ENCODE measurements at regions not wholly inside any gene's neighbourhood (a gene's known extent, or its start where the extent isn't known, plus 50 kb on each side); places are given as distances from the start of the nearest gene placed in this dataset.

- TF ChIP-seq, protein P1, sequence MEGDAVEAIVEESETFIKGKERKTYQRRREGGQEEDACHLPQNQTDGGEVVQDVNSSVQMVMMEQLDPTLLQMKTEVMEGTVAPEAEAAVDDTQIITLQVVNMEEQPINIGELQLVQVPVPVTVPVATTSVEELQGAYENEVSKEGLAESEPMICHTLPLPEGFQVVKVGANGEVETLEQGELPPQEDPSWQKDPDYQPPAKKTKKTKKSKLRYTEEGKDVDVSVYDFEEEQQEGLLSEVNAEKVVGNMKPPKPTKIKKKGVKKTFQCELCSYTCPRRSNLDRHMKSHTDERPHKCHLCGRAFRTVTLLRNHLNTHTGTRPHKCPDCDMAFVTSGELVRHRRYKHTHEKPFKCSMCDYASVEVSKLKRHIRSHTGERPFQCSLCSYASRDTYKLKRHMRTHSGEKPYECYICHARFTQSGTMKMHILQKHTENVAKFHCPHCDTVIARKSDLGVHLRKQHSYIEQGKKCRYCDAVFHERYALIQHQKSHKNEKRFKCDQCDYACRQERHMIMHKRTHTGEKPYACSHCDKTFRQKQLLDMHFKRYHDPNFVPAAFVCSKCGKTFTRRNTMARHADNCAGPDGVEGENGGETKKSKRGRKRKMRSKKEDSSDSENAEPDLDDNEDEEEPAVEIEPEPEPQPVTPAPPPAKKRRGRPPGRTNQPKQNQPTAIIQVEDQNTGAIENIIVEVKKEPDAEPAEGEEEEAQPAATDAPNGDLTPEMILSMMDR (IDR thresholded peaks at IDR 0.05; ENCODE audit: low read depth, low read length, missing control alignments), result no peak
- no peak for DNase-seq (ENCODE audit: low read depth)
- in situ Hi-C loops (cut with HindIII; ENCODE audit: low sequenced_read_pairs), result no loop called here
- H3K4me3 ChIP-seq (ENCODE audit: low read depth, low read length), result no peak overlapping the region
Measured at GRCh38 chrX:124506066-124506465, 159.7 kb downstream of the SH2D1A start.

DNA sequence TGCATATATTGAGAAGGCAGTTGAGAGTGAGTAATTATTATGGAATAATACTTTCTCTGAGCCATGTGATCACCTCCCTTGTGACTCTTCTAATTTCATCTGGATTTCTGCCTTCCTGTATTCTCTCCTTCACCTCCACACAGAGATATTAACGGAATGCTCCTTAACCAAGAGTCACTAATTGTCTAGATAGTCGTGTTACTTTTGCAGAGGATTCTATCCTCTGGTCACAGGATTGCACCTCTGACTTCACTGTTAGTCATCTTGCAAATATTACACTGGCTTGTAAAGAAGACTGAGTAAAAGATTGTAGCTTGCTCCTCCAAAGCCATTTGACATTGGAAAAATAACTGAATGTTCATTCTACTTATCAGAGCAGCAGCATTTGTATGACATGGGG, 160.9 kb downstream of the SH2D1A start:
- TF ChIP-seq, protein P1 (IDR thresholded peaks at IDR 0.05; ENCODE audit: low read depth, low read length, missing control alignments), result no peak
- in situ Hi-C loops (cut with HindIII; ENCODE audit: low sequenced_read_pairs), result no loop called here
- no peak for DNase-seq (ENCODE audit: low read depth)
- no peak overlapping the region for H3K4me3 ChIP-seq (ENCODE audit: low read depth, low read length)

DNA sequence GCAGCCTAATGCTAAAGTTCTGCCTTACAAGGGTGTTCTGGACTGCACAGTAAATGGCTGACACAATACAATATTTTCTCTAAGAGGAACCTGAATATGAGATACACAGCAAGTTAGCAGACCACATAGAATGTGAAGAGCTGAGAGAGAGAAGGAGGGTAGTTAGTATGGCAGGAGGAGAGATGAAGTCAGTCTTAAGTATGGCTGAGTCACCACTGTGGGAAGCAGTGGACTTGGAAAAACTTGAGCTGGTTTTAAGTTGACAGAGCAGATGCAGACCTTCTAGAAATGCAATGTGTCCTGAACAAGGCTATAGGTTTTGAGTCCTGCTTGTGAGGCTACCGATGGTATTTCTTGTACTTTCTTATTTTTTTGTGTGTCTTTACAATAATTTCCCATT, 172.5 kb downstream of the SH2D1A start:
- no peak for DNase-seq (ENCODE audit: low read depth)
- in situ Hi-C loops (cut with HindIII; ENCODE audit: low sequenced_read_pairs), result no loop called here
- TF ChIP-seq, protein P1 (IDR thresholded peaks at IDR 0.05; ENCODE audit: low read depth, low read length, missing control alignments), result no peak
- H3K4me3 ChIP-seq (ENCODE audit: low read depth, low read length), result no peak overlapping the region

DNA sequence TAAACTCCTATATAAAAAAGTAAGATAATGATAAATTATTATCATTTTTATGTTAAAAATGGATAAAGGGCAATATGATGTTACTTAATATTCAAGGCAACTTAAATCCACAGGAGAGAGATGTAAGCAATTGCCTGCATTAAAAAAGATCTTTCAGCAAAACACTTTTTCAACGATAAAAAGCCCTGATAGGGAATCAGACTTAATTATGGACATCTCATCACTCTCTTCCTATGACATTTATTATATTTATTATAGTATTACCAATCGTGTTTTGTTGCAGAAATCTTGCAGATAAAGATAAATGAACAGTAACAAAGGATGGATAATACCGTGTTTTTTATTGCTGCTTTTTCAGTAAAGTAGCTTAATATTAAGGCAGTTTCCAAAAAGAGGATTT, 178.5 kb downstream of the SH2D1A start:
- no peak overlapping the region for H3K4me3 ChIP-seq (ENCODE audit: low read depth, low read length)
- in situ Hi-C loops (cut with HindIII; ENCODE audit: low sequenced_read_pairs), result no loop called here
- DNase-seq (ENCODE audit: low read depth), result no peak
- TF ChIP-seq, protein P1 (IDR thresholded peaks at IDR 0.05; ENCODE audit: low read depth, low read length, missing control alignments), result no peak

DNA sequence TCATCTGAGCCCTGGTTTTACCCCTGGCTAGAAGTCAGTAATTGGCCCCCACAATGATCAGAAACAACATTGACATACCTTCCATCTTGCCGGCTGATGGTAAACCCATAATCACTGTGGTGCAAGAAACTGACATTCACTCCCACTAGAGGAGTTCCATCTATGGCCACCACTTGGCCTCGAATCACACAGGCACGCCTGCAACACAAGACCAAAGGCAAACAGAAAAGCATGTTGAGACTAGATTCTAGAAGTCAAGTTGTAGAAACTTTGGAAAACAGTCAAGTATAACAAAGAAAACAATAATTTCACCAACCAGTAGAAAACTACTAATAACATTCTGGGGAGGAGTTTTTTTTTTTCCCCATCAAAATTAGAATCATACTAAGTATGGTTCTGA, 183.4 kb downstream of the SH2D1A start:
- H3K4me3 ChIP-seq (ENCODE audit: low read depth, low read length), result no peak overlapping the region
- TF ChIP-seq, protein P1 (IDR thresholded peaks at IDR 0.05; ENCODE audit: low read depth, low read length, missing control alignments), result no peak
- DNase-seq (ENCODE audit: low read depth), result no peak
- in situ Hi-C loops (cut with HindIII; ENCODE audit: low sequenced_read_pairs), result no loop called here

GRCh38 chrX:124530803-124531202, 184.4 kb downstream of the SH2D1A start:
- TF ChIP-seq, protein P1 (IDR thresholded peaks at IDR 0.05; ENCODE audit: low read depth, low read length, missing control alignments), result no peak
- no peak overlapping the region for H3K4me3 ChIP-seq (ENCODE audit: low read depth, low read length)
- in situ Hi-C loops (cut with HindIII; ENCODE audit: low sequenced_read_pairs), result no loop called here
- DNase-seq (ENCODE audit: low read depth), result no peak

DNA sequence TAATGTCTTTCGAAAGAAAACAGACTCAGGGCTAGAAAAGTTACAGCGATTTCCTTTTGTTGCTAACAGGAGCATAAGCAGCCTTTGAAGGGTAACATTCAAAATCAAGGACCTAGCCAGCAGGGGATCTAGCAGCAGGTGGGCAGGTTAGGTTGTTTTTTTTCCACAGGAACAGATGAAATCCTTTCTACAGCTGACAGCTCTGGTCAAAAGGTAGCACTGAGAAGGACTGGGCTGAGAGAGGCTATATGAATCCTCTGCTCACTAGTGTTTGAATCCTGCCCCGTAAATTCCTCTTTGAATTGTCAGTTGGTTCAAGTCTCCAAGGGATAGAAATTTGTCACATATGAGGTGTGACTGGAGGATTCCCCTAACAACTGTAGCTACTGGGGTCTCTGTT, 188.2 kb downstream of the SH2D1A start:
- no peak overlapping the region for H3K4me3 ChIP-seq (ENCODE audit: low read depth, low read length)
- DNase-seq (ENCODE audit: low read depth), result no peak
- TF ChIP-seq, protein P1 (IDR thresholded peaks at IDR 0.05; ENCODE audit: low read depth, low read length, missing control alignments), result no peak
- in situ Hi-C loops (cut with HindIII; ENCODE audit: low sequenced_read_pairs), result no loop called here
